Sigmoid colon (tissue), 6 donors: ENCODE measurements at regions not wholly inside any gene's neighbourhood (a gene's known extent, or its start where the extent isn't known, plus 50 kb on each side); places are given as distances from the start of the nearest gene placed in this dataset.
A peak's percentile ranks its signal among the peaks of the same experiment; 100 is the strongest.

Experiments
- DNase-seq: peaks from one replicate; pipeline ENCODE4 v3.0.0-alpha.2; 2019
- H3K27ac ChIP-seq, 4 donors: fragments of 200-600 bp; sonication (generic); one replicate each; pipeline ENCODE4 v1.5.1; 2016 to 2019; ENCODE audit warnings: mild to moderate bottlenecking in 1 of 4
- H3K27me3 ChIP-seq, 3 donors: fragments of 200-600 bp; sonication (generic); one replicate each; pipeline ENCODE4 v1.5.1; 2019; ENCODE audit warnings: mild to moderate bottlenecking in 1 of 3
- H3K36me3 ChIP-seq, 4 donors: fragments of 200-600 bp; sonication (generic); one replicate each; pipeline ENCODE4 v1.5.1; 2016 to 2019
- H3K4me1 ChIP-seq, 4 donors: fragments of 200-600 bp; sonication (generic); one replicate each; pipeline ENCODE4 v1.5.1; 2017 to 2019
- H3K4me3 ChIP-seq, 4 donors: fragments of 200-600 bp; sonication (generic); one replicate each; pipeline ENCODE4 v1.5.1; 2017 to 2019; ENCODE audit warnings: mild to moderate bottlenecking in 2 of 4, moderate library complexity in 1 of 4
- H3K9me3 ChIP-seq, 4 donors: fragments of 200-600 bp in 3 of 4; sonication (generic) in 3 of 4; one replicate each; pipeline versions ENCODE4 v1.5.1 to v1.6.1; 2013 to 2019
- EP300 ChIP-seq, 4 donors: sonication (generic); formaldehyde crosslinking; IDR thresholded peaks; one replicate each; pipeline ENCODE4 v1.6.1; 2017; ENCODE audit warnings: antibody characterized with exemption in 4 of 4
- POLR2A ChIP-seq, 2 donors: fragments of 450-650 bp; IDR thresholded peaks; one replicate each; pipeline ENCODE4 v1.6.1; 2016; ENCODE audit warnings: antibody characterized with exemption in 2 of 2, mild to moderate bottlenecking in 2 of 2, moderate library complexity in 2 of 2
- POLR2AphosphoS5 ChIP-seq, 4 donors: sonication (generic); formaldehyde crosslinking; IDR thresholded peaks; one replicate each; pipeline ENCODE4 v1.6.1; 2017; ENCODE audit warnings: antibody characterized with exemption in 4 of 4
- WGBS, 2 donors: extraction: QIAGEN DNeasy Blood & Tissue Kit; methylation state at CpG; one replicate each; pipeline ENCODE4 v1.1.7; 2013; 5-methylcytosine and 5-hydroxymethylcytosine counted together
- intact Hi-C: fragments of 100-400 bp; cut with DNase I; formaldehyde crosslinking; loops from one replicate; pipeline ENCODE4 v1.15.1; 2023
- TF ChIP-seq, protein P1 (sequence below), 4 experiments: fragments of 450-650 bp in 3 of 4; fragments of 200-600 bp in 1 of 4; IDR thresholded peaks; one replicate each; pipeline ENCODE4 v1.5.1; 2016 to 2019; ENCODE audit warnings: antibody characterized with exemption in 4 of 4, mild to moderate bottlenecking in 3 of 4, moderate library complexity in 2 of 4
- donor health status: healthy with polysubstance abuse.
- donor health status: healthy.

DNA sequence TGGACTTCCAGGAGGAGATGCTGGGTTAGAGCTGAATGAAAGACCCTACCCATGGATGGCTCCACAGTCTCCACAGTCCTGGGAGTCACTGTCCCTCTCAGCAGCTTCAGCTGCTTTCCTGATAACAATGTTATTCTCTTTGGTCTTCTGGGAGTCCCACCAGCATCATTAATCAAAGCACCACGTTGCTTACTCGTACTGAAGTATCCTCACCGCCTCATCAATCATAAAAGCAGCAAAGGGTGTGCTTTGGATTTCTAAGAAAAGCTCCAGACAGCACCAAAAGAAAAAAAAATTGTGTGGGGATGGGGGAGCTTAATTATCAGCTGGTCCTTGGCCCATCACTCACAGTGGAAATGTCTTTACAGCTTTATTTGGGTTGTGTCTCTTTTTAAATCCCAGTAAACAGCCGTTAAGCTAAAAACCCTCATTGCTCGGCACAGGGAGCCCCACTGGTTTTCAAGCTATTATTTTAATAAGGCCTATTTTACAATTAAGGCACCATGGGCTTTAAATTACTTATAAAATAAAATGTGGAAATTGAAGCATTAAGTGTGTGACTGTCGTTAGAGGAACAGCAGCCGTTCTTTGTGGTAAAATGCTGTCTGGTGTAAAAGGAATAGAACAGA, 538.0 kb downstream of the EBF1 start:
- TF ChIP-seq, protein P1, sequence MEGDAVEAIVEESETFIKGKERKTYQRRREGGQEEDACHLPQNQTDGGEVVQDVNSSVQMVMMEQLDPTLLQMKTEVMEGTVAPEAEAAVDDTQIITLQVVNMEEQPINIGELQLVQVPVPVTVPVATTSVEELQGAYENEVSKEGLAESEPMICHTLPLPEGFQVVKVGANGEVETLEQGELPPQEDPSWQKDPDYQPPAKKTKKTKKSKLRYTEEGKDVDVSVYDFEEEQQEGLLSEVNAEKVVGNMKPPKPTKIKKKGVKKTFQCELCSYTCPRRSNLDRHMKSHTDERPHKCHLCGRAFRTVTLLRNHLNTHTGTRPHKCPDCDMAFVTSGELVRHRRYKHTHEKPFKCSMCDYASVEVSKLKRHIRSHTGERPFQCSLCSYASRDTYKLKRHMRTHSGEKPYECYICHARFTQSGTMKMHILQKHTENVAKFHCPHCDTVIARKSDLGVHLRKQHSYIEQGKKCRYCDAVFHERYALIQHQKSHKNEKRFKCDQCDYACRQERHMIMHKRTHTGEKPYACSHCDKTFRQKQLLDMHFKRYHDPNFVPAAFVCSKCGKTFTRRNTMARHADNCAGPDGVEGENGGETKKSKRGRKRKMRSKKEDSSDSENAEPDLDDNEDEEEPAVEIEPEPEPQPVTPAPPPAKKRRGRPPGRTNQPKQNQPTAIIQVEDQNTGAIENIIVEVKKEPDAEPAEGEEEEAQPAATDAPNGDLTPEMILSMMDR (IDR thresholded peaks at IDR 0.05), result no peak
- TF ChIP-seq POLR2AphosphoS5 (IDR thresholded peaks at IDR 0.05) (no peak), POLR2A (IDR thresholded peaks at IDR 0.05) (no peak), EP300 (IDR thresholded peaks at IDR 0.05) (no peak)
- H3K4me1 ChIP-seq, result no peaks in the 10 kb centered on the region
- DNase-seq, result no peak
- no peaks in the 10 kb centered on the region for H3K9me3 ChIP-seq
- H3K27ac ChIP-seq, result no peak overlapping the region
- intact Hi-C loops, result no loop called here
- no peaks in the 10 kb centered on the region for H3K27me3 ChIP-seq
- no peaks in the 10 kb centered on the region for H3K36me3 ChIP-seq
- 72% methylated on average over 7 of the region's 7 CpGs for WGBS, 2 donors
- H3K4me3 ChIP-seq, result no peak overlapping the region

DNA sequence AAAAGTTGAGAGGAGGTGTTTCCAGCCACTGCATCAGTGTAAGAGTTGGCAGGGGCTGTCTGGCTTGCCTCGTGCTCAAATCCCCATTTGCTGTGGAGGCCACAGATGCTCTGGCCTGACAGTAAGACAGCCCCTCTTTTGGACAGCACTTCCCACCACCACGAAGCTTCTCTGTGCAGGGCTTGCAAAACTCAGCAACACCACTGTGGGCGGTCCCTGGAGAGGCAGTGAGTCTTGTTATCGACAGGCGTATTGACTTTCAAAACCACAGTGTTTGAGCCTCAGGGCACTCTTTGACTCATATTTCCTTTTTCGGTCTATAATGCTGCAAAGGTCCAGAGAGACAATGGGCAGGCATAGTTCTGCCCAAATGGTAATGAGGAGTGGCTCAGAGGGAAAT, 539.5 kb downstream of the EBF1 start:
- TF ChIP-seq POLR2A (IDR thresholded peaks at IDR 0.05) (no peak), POLR2AphosphoS5 (IDR thresholded peaks at IDR 0.05) (no peak), EP300 (IDR thresholded peaks at IDR 0.05) (no peak)
- TF ChIP-seq, protein P1 (IDR thresholded peaks at IDR 0.05), result no peak
- Histone ChIP-seq H3K36me3 (no peaks in the 10 kb centered on the region), H3K9me3 (no peaks in the 10 kb centered on the region), H3K4me1 (no peaks in the 10 kb centered on the region), H3K27ac (no peak overlapping the region), H3K27me3 (no peaks in the 10 kb centered on the region), H3K4me3 (no peak overlapping the region)
- 62 to 63% methylated on average over 6 of the region's 6 CpGs for WGBS, 2 donors
- DNase-seq, result no peak
- intact Hi-C loops, result no loop called here

DNA sequence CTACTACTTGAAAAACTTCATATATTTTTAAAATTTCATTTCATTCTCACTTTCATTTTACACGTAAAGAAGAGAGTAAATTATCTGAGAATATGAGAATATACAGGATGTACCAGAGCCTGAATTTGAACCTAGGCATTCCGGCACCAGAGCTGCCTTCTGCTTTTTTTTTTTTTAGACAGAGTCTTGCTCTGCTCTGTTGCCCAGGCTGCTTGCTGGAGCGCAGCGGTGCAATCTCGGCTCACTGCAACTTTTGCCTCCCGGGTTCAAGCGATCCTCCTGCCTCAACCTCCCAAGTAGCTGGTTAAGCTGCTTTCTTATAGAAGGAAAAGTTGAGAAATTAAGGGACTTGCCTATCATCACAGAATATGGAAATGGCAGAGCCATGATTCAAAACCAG, 540.1 kb downstream of the EBF1 start:
- Histone ChIP-seq H3K9me3 (no peaks in the 10 kb centered on the region), H3K27me3 (no peaks in the 10 kb centered on the region), H3K4me1 (no peaks in the 10 kb centered on the region), H3K4me3 (no peak overlapping the region), H3K27ac (no peak overlapping the region), H3K36me3 (no peaks in the 10 kb centered on the region)
- TF ChIP-seq POLR2A (IDR thresholded peaks at IDR 0.05) (no peak), EP300 (IDR thresholded peaks at IDR 0.05) (no peak), POLR2AphosphoS5 (IDR thresholded peaks at IDR 0.05) (no peak)
- TF ChIP-seq, protein P1 (IDR thresholded peaks at IDR 0.05), result no peak
- no peak for DNase-seq
- intact Hi-C loops, result no loop called here
- 77 to 92% methylated on average over 7 of the region's 7 CpGs for WGBS, 2 donors

DNA sequence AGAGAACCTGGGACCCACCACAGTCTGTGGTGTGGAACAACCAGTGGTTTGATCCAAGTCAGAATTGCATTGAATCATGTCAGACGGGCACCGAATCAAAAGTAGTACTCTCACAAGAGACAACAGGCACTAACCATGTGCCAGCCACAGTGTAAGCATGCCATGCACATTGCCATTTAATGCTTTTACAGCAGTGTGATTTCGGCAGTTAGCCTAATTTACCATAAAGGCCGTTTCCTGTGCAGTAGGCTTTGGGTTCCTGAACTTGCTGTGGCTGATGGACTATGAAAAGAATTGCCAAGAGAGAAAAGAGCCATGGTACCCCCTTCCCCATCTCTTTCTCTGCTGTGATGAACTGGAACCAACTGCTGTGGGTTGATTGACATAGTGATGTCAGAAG, 540.6 kb downstream of the EBF1 start:
- TF ChIP-seq, protein P1 (IDR thresholded peaks at IDR 0.05), result no peak
- TF ChIP-seq POLR2AphosphoS5 (IDR thresholded peaks at IDR 0.05), result no peak
- TF ChIP-seq POLR2A (IDR thresholded peaks at IDR 0.05), result no peak
- TF ChIP-seq EP300 (IDR thresholded peaks at IDR 0.05), result no peak
- no peaks in the 10 kb centered on the region for H3K4me1 ChIP-seq
- no peak for DNase-seq
- H3K36me3 ChIP-seq, result no peaks in the 10 kb centered on the region
- no peak overlapping the region for H3K4me3 ChIP-seq
- H3K27me3 ChIP-seq, result no peaks in the 10 kb centered on the region
- no peak overlapping the region for H3K27ac ChIP-seq
- intact Hi-C loops, result no loop called here
- 36 to 72% methylated on average over 4 of the region's 4 CpGs for WGBS, 2 donors
- H3K9me3 ChIP-seq, result no peaks in the 10 kb centered on the region

DNA sequence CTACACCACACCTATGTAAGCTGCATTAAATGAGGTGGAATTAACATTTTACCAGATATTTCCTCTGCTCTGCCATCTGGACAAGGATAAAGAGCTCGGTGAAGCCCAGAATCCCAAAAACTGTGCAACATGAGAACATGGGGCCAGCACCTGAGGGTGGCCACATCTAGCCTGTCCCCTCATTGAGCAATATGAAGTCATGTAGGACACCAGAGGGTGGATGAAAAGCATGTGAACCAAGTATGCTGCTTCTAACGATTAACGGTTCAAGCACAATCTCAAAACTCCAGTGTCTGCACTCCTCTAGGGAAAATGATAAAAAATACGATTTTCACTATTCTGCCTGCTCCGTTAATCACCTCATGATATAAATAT, 545.8 kb downstream of the EBF1 start:
- Histone ChIP-seq H3K36me3 (no peaks in the 10 kb centered on the region), H3K9me3 (no peaks in the 10 kb centered on the region), H3K4me3 (no peak overlapping the region), H3K27ac (peak overlapping the region; percentile 26 to 70 (median 44)), H3K27me3 (no peaks in the 10 kb centered on the region), H3K4me1 (peaks cover 0 to 8% (median 1%) of the 10 kb centered on the region in 4 donors)
- intact Hi-C loops, result no loop called here
- 87 to 91% methylated on average over 5 of the region's 5 CpGs for WGBS, 2 donors
- DNase-seq, result no peak
- TF ChIP-seq POLR2A (IDR thresholded peaks at IDR 0.05) (no peak), EP300 (IDR thresholded peaks at IDR 0.05) (no peak), POLR2AphosphoS5 (IDR thresholded peaks at IDR 0.05) (peak in 1 of 4 donors; percentile 12)
- TF ChIP-seq, protein P1 (IDR thresholded peaks at IDR 0.05), result no peak
